ENCODE measurements at regions not wholly inside any gene's neighbourhood (a gene's known extent, or its start where the extent isn't known, plus 50 kb on each side); places are given as distances from the start of the nearest gene placed in this dataset.
A peak's percentile ranks its signal among the peaks of the same experiment; 100 is the strongest.

- TF ChIP-seq ZFY (CRISPR knock-in tag; IDR thresholded peaks at IDR 0.05) (no peak), NR2F6 (IDR thresholded peaks at IDR 0.05) (no peak), NR2F6 (CRISPR knock-in tag; IDR thresholded peaks at IDR 0.05) (no peak), KLF11 (CRISPR knock-in tag; IDR thresholded peaks at IDR 0.05) (no peak), ZFP36L2 (CRISPR knock-in tag; IDR thresholded peaks at IDR 0.05) (no peak), ZNF546 (CRISPR knock-in tag; conservative IDR thresholded peaks at IDR 0.05) (no peak), ZNF142 (CRISPR knock-in tag; IDR thresholded peaks at IDR 0.05) (no peak), ZNF367 (CRISPR knock-in tag; IDR thresholded peaks at IDR 0.05; ENCODE audit: borderline replicate concordance) (no peak), STAT6 (CRISPR knock-in tag; IDR thresholded peaks at IDR 0.05; ENCODE audit: borderline replicate concordance) (no peak), ZNF777 (CRISPR knock-in tag; IDR thresholded peaks at IDR 0.05) (no peak), GATA4 (IDR thresholded peaks at IDR 0.05; ENCODE audit: borderline replicate concordance, low read depth) (peak; percentile 67; the same call in 1 of the 2 replicates), ETV5 (CRISPR knock-in tag; IDR thresholded peaks at IDR 0.05; ENCODE audit: borderline replicate concordance) (peak; percentile 35; the same call in 1 of the 2 replicates), KLF12 (CRISPR knock-in tag; IDR thresholded peaks at IDR 0.05; ENCODE audit: borderline replicate concordance) (no peak), NCOA2 (CRISPR knock-in tag; IDR thresholded peaks at IDR 0.05) (peak; percentile 80)
- TF ChIP-seq, protein P1, sequence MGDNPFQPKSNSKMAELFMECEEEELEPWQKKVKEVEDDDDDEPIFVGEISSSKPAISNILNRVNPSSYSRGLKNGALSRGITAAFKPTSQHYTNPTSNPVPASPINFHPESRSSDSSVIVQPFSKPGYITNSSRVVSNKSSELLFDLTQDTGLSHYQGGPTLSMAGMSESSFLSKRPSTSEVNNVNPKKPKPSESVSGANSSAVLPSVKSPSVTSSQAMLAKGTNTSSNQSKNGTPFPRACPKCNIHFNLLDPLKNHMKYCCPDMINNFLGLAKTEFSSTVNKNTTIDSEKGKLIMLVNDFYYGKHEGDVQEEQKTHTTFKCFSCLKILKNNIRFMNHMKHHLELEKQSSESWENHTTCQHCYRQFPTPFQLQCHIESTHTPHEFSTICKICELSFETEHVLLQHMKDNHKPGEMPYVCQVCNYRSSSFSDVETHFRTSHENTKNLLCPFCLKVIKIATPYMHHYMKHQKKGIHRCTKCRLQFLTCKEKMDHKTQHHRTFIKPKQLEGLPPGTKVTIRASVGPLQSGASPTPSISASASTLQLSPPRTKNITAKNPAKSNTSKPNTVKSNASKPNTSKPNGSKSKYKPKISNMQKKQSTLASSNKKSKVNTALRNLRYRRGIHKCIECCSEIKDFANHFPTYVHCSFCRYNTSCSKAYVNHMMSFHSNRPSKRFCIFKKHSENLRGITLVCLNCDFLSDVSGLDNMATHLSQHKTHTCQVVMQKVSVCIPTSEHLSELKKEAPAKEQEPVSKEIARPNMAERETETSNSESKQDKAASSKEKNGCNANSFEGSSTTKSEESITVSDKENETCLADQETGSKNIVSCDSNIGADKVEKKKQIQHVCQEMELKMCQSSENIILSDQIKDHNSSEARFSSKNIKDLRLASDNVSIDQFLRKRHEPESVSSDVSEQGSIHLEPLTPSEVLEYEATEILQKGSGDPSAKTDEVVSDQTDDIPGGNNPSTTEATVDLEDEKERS (CRISPR knock-in tag; IDR thresholded peaks at IDR 0.05), result no peak
Measured at GRCh38 chr3:168860028-168860427, 764.3 kb upstream of the GOLIM4 start (continued).
